ENCODE measurements at regions not wholly inside any gene's neighbourhood (a gene's known extent, or its start where the extent isn't known, plus 50 kb on each side); places are given as distances from the start of the nearest gene placed in this dataset.

- no peak overlapping the region for H3K4me3 Mint-ChIP-seq (ENCODE audit: low read depth, unreplicated experiment)
- no TSS peak for BruUV-seq (replicated peaks)
- intact Hi-C loops (cut with micrococcal nuclease; ENCODE audit: unreplicated experiment), result no loop called here
- H3K27me3 Mint-ChIP-seq (ENCODE audit: unreplicated experiment), result no peaks in the 10 kb centered on the region
- peak; percentile 22 for DNase-seq
- H3K36me3 Mint-ChIP-seq (ENCODE audit: insufficient read depth, unreplicated experiment), result no peaks in the 10 kb centered on the region
- no peak for TF ChIP-seq CTCF (IDR thresholded peaks at IDR 0.05; ENCODE audit: unreplicated experiment)
- CTCF ChIA-PET, result interaction anchor here (0.9 to 1.4 kb wide), 2 partner anchors 16 to 60 kb away, joined by 3 to 5 read pairs; no protein-coding TSS in a partner anchor
- no peaks in the 10 kb centered on the region for H3K9me3 Mint-ChIP-seq (ENCODE audit: low read depth, unreplicated experiment)
- H3K4me1 Mint-ChIP-seq (ENCODE audit: low read depth, unreplicated experiment), result peaks cover 26% of the 10 kb centered on the region
- H3K27ac Mint-ChIP-seq (ENCODE audit: unreplicated experiment), result no peak overlapping the region
These were observed 87.6 kb upstream of the EGLN3 start for GRCh38 chr14:34038358-34039057.

- Mint-ChIP-seq H3K9me3 (ENCODE audit: low read depth, unreplicated experiment) (no peaks in the 10 kb centered on the region), H3K4me3 (ENCODE audit: low read depth, unreplicated experiment) (no peak overlapping the region), H3K27me3 (ENCODE audit: unreplicated experiment) (no peaks in the 10 kb centered on the region), H3K27ac (ENCODE audit: unreplicated experiment) (no peak overlapping the region), H3K36me3 (ENCODE audit: insufficient read depth, unreplicated experiment) (no peaks in the 10 kb centered on the region), H3K4me1 (ENCODE audit: low read depth, unreplicated experiment) (peaks cover 30% of the 10 kb centered on the region)
- DNase-seq, result no peak
- intact Hi-C loops (cut with micrococcal nuclease; ENCODE audit: unreplicated experiment), result no loop called here
- CTCF ChIA-PET, result no interaction called here
- no peak for TF ChIP-seq CTCF (IDR thresholded peaks at IDR 0.05; ENCODE audit: unreplicated experiment)
- BruUV-seq (replicated peaks), result no TSS peak
These were observed 85.5 kb upstream of the EGLN3 start for GRCh38 chr14:34036319-34036766.

GRCh38 chr14:34035934-34036250 is 85.0 kb upstream of the EGLN3 start:
- peaks cover 35% of the 10 kb centered on the region for H3K4me1 Mint-ChIP-seq (ENCODE audit: low read depth, unreplicated experiment)
- no peaks in the 10 kb centered on the region for H3K9me3 Mint-ChIP-seq (ENCODE audit: low read depth, unreplicated experiment)
- no peak for DNase-seq
- no peaks in the 10 kb centered on the region for H3K27me3 Mint-ChIP-seq (ENCODE audit: unreplicated experiment)
- intact Hi-C loops (cut with micrococcal nuclease; ENCODE audit: unreplicated experiment), result no loop called here
- H3K27ac Mint-ChIP-seq (ENCODE audit: unreplicated experiment), result no peak overlapping the region
- TF ChIP-seq CTCF (IDR thresholded peaks at IDR 0.05; ENCODE audit: unreplicated experiment), result no peak
- CTCF ChIA-PET, result interaction anchor here (0.7 kb wide), 1 partner anchor 13 kb away, joined by 3 read pairs; no protein-coding TSS in a partner anchor
- H3K36me3 Mint-ChIP-seq (ENCODE audit: insufficient read depth, unreplicated experiment), result no peaks in the 10 kb centered on the region
- no TSS peak for BruUV-seq (replicated peaks)
- H3K4me3 Mint-ChIP-seq (ENCODE audit: low read depth, unreplicated experiment), result no peak overlapping the region

- Mint-ChIP-seq H3K4me3 (ENCODE audit: low read depth, unreplicated experiment) (no peak overlapping the region), H3K9me3 (ENCODE audit: low read depth, unreplicated experiment) (no peaks in the 10 kb centered on the region), H3K4me1 (ENCODE audit: low read depth, unreplicated experiment) (peaks cover 36% of the 10 kb centered on the region), H3K27ac (ENCODE audit: unreplicated experiment) (no peak overlapping the region), H3K27me3 (ENCODE audit: unreplicated experiment) (no peaks in the 10 kb centered on the region), H3K36me3 (ENCODE audit: insufficient read depth, unreplicated experiment) (no peaks in the 10 kb centered on the region)
- TF ChIP-seq CTCF (IDR thresholded peaks at IDR 0.05; ENCODE audit: unreplicated experiment), result no peak
- CTCF ChIA-PET, result interaction anchor here (0.7 kb wide), 1 partner anchor 13 kb away, joined by 3 read pairs; no protein-coding TSS in a partner anchor
- intact Hi-C loops (cut with micrococcal nuclease; ENCODE audit: unreplicated experiment), result no loop called here
- BruUV-seq (replicated peaks), result no TSS peak
- no peak for DNase-seq
These were observed 84.5 kb upstream of the EGLN3 start for GRCh38 chr14:34035177-34035933.

All from Calu3 (cell line).